ENCODE measurements at regions not wholly inside any gene's neighbourhood (a gene's known extent, or its start where the extent isn't known, plus 50 kb on each side); places are given as distances from the start of the nearest gene placed in this dataset.
A peak's percentile ranks its signal among the peaks of the same experiment; 100 is the strongest.

DNA sequence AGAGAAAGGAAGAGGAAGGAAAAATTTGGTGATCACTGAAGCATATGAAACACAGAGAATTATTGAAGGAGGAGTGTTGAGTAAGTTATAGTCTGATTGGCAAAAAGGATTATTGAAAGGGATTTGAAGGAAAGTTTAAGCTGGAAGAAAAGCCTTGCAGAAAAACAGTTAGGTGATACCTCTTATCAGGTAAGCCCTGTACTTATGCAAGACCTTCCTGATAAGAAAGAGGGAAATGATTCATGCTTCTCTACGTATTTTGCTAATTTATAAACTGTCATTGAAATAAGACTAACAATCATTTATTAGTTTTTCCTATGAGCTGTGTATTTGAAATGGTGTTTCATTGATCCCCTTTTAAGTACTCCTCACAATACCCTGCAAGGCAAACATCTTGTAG, 793.9 kb upstream of the NRXN1 start:
- ChIA-PET CTCF (no interaction called here), POLR2A (no interaction called here)
- Histone ChIP-seq H3K27ac (no peak overlapping the region), H3K9me3 (peaks cover 7% of the 10 kb centered on the region; the same call in 1 of the 3 replicates), H3K4me1 (no peaks in the 10 kb centered on the region), H3K4me3 (no peak overlapping the region), H3K4me2 (no peak overlapping the region)
- WGBS (ENCODE audit: missing lambda C conversion rate): 0% methylated on average over 1 of the region's 1 CpG
- ATAC-seq (no peak), DNase-seq (ENCODE audit: low read depth in 1 of 2, low spot score in 1 of 2) (no peak), FAIRE-seq (peak; percentile 36)
- TF ChIP-seq RARB (CRISPR knock-in tag; IDR thresholded peaks at IDR 0.05): no peak
- no peak for TF ChIP-seq SMC3 (IDR thresholded peaks at IDR 0.05)
- TF ChIP-seq, protein P1, sequence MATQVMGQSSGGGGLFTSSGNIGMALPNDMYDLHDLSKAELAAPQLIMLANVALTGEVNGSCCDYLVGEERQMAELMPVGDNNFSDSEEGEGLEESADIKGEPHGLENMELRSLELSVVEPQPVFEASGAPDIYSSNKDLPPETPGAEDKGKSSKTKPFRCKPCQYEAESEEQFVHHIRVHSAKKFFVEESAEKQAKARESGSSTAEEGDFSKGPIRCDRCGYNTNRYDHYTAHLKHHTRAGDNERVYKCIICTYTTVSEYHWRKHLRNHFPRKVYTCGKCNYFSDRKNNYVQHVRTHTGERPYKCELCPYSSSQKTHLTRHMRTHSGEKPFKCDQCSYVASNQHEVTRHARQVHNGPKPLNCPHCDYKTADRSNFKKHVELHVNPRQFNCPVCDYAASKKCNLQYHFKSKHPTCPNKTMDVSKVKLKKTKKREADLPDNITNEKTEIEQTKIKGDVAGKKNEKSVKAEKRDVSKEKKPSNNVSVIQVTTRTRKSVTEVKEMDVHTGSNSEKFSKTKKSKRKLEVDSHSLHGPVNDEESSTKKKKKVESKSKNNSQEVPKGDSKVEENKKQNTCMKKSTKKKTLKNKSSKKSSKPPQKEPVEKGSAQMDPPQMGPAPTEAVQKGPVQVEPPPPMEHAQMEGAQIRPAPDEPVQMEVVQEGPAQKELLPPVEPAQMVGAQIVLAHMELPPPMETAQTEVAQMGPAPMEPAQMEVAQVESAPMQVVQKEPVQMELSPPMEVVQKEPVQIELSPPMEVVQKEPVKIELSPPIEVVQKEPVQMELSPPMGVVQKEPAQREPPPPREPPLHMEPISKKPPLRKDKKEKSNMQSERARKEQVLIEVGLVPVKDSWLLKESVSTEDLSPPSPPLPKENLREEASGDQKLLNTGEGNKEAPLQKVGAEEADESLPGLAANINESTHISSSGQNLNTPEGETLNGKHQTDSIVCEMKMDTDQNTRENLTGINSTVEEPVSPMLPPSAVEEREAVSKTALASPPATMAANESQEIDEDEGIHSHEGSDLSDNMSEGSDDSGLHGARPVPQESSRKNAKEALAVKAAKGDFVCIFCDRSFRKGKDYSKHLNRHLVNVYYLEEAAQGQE (IDR thresholded peaks at IDR 0.05): no peak
- TF ChIP-seq POLR2A (IDR thresholded peaks at IDR 0.05; ENCODE audit: low read length): no peak
- TF ChIP-seq, protein P2, sequence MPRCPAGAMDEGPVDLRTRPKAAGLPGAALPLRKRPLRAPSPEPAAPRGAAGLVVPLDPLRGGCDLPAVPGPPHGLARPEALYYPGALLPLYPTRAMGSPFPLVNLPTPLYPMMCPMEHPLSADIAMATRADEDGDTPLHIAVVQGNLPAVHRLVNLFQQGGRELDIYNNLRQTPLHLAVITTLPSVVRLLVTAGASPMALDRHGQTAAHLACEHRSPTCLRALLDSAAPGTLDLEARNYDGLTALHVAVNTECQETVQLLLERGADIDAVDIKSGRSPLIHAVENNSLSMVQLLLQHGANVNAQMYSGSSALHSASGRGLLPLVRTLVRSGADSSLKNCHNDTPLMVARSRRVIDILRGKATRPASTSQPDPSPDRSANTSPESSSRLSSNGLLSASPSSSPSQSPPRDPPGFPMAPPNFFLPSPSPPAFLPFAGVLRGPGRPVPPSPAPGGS (IDR thresholded peaks at IDR 0.05): no peak
- no peak for TF ChIP-seq FOXS1 (CRISPR knock-in tag; IDR thresholded peaks at IDR 0.05)
- TF ChIP-seq, protein P3, sequence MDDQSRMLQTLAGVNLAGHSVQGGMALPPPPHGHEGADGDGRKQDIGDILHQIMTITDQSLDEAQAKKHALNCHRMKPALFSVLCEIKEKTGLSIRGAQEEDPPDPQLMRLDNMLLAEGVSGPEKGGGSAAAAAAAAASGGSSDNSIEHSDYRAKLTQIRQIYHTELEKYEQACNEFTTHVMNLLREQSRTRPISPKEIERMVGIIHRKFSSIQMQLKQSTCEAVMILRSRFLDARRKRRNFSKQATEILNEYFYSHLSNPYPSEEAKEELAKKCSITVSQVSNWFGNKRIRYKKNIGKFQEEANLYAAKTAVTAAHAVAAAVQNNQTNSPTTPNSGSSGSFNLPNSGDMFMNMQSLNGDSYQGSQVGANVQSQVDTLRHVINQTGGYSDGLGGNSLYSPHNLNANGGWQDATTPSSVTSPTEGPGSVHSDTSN (IDR thresholded peaks at IDR 0.05): no peak
- TF ChIP-seq HOXA7 (CRISPR knock-in tag; IDR thresholded peaks at IDR 0.05): no peak
- TF ChIP-seq CHD2 (IDR thresholded peaks at IDR 0.05; ENCODE audit: low read length, partially characterized antibody): no peak
- TF ChIP-seq NFE2L2 (conservative IDR thresholded peaks at IDR 0.05; ENCODE audit: low read length): no peak
- TF ChIP-seq MAFK (IDR thresholded peaks at IDR 0.05; ENCODE audit: partially characterized antibody): no peak
- no peak for TF ChIP-seq HDAC2 (IDR thresholded peaks at IDR 0.05)

DNA sequence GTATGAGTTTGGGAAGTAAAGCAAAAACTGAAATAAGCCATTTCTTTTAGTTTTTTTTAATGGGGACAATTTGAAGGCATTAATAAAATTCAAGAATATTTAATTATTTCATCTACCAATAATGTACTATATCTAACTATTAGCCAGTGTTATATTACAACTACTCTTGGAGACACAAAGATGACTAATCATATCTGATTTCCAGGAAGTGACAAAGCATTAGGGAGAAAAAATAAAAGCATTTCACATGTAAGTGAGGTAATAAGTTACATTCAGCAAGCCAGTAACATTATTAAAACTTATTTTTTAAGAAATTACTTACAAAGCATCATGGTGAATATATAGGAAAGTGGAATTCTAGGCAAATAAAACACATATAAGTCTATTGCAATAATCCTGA, 781.3 kb upstream of the NRXN1 start:
- ChIA-PET CTCF (no interaction called here), POLR2A (no interaction called here)
- H3K9me3 ChIP-seq: no peaks in the 10 kb centered on the region
- peak in 1 of 2 experiments; percentile 4 for DNase-seq (ENCODE audit: low read depth in 1 of 2, low spot score in 1 of 2)
- no peaks in the 10 kb centered on the region for H3K4me1 ChIP-seq
- ATAC-seq: no peak
- H3K4me3 ChIP-seq: no peak overlapping the region
- no peak overlapping the region for H3K4me2 ChIP-seq
- H3K27ac ChIP-seq: no peak overlapping the region
- no peak for FAIRE-seq
- TF ChIP-seq GATA3 (IDR thresholded peaks at IDR 0.05; ENCODE audit: borderline replicate concordance) (no peak), EHMT2 (IDR thresholded peaks at IDR 0.05; ENCODE audit: low read depth) (no peak), NPAS2 (CRISPR knock-in tag; IDR thresholded peaks at IDR 0.05; ENCODE audit: borderline replicate concordance) (no peak), TFCP2L1 (CRISPR knock-in tag; IDR thresholded peaks at IDR 0.05) (no peak), POLR2AphosphoS2 (conservative IDR thresholded peaks at IDR 0.05; ENCODE audit: low read length) (no peak), RCOR1 (IDR thresholded peaks at IDR 0.05; ENCODE audit: low read depth, low read length) (no peak), KDM5A (IDR thresholded peaks at IDR 0.05) (no peak), HOXB13 (CRISPR knock-in tag; IDR thresholded peaks at IDR 0.05; ENCODE audit: low read depth) (no peak), ESRRA (IDR thresholded peaks at IDR 0.05; ENCODE audit: borderline replicate concordance, low read length) (no peak), CHD2 (IDR thresholded peaks at IDR 0.05; ENCODE audit: low read length, partially characterized antibody) (no peak), FOXS1 (CRISPR knock-in tag; IDR thresholded peaks at IDR 0.05) (no peak), CBX2 (IDR thresholded peaks at IDR 0.05; ENCODE audit: borderline replicate concordance, low read depth) (no peak), POLR2A (IDR thresholded peaks at IDR 0.05; ENCODE audit: low read length) (no peak), MAFK (IDR thresholded peaks at IDR 0.05; ENCODE audit: partially characterized antibody) (no peak)
- TF ChIP-seq, protein P2 (IDR thresholded peaks at IDR 0.05): no peak
- TF ChIP-seq, protein P4, sequence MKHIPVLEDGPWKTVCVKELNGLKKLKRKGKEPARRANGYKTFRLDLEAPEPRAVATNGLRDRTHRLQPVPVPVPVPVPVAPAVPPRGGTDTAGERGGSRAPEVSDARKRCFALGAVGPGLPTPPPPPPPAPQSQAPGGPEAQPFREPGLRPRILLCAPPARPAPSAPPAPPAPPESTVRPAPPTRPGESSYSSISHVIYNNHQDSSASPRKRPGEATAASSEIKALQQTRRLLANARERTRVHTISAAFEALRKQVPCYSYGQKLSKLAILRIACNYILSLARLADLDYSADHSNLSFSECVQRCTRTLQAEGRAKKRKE (CRISPR knock-in tag; IDR thresholded peaks at IDR 0.05; ENCODE audit: low read depth): no peak
- TF ChIP-seq, protein P5, sequence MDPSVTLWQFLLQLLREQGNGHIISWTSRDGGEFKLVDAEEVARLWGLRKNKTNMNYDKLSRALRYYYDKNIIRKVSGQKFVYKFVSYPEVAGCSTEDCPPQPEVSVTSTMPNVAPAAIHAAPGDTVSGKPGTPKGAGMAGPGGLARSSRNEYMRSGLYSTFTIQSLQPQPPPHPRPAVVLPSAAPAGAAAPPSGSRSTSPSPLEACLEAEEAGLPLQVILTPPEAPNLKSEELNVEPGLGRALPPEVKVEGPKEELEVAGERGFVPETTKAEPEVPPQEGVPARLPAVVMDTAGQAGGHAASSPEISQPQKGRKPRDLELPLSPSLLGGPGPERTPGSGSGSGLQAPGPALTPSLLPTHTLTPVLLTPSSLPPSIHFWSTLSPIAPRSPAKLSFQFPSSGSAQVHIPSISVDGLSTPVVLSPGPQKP (IDR thresholded peaks at IDR 0.05; ENCODE audit: low read depth, low read length): no peak

Measured in A549 (cell line).